GM23338 (cell line): ENCODE measurements at regions not wholly inside any gene's neighbourhood (a gene's known extent, or its start where the extent isn't known, plus 50 kb on each side); places are given as distances from the start of the nearest gene placed in this dataset.

Experiments used
- ATAC-seq: fragments of 200-7000 bp; cut with Tn5 transposase; 3 replicates; pipeline ENCODE4 v1.9.1; 2020
- DNase-seq: peaks from one replicate; pipeline ENCODE4 v3.0.0-alpha.2; 2015; ENCODE audit warnings: low spot score
- H2AFZ ChIP-seq: fragments of 200-600 bp; sonication (generic); 2 replicates; pipeline ENCODE4 v1.8.0; 2016; ENCODE audit warnings: antibody characterized with exemption, mild to moderate bottlenecking, moderate library complexity
- H3F3A ChIP-seq: fragments of 200-600 bp; sonication (generic); replicated peaks from 2 replicates; pipeline ENCODE4 v1.8.0; 2017; ENCODE audit warnings: antibody characterized with exemption, mixed run types, low read depth
- H3K27ac ChIP-seq: fragments of 200-600 bp; sonication (generic); 2 replicates; pipeline ENCODE4 v1.6.1; 2016; ENCODE audit warnings: low read depth
- H3K27me3 ChIP-seq: fragments of 200-600 bp; sonication (generic); 2 replicates; pipeline ENCODE4 v1.8.0; 2016; ENCODE audit warnings: mild to moderate bottlenecking, mixed run types, moderate library complexity; ENCODE audit not compliant: insufficient read depth
- H3K36me3 ChIP-seq: fragments of 200-600 bp; sonication (generic); 2 replicates; pipeline ENCODE4 v1.8.0; 2016; ENCODE audit warnings: mild to moderate bottlenecking; ENCODE audit not compliant: insufficient read depth
- H3K4me1 ChIP-seq: fragments of 200-600 bp; sonication (generic); 2 replicates; pipeline ENCODE4 v1.8.0; 2016; ENCODE audit warnings: mild to moderate bottlenecking, moderate library complexity; ENCODE audit not compliant: insufficient read depth
- H3K4me2 ChIP-seq: fragments of 200-600 bp; sonication (generic); 2 replicates; pipeline ENCODE4 v1.7.1; 2017; ENCODE audit warnings: mixed run types
- H3K4me3 ChIP-seq: fragments of 200-600 bp; sonication (generic); 2 replicates; pipeline ENCODE4 v1.6.1; 2016; ENCODE audit warnings: mixed run types
- H3K79me2 ChIP-seq: fragments of 200-600 bp; sonication (generic); replicated peaks from 2 replicates; pipeline ENCODE4 v1.8.0; 2017; ENCODE audit warnings: mild to moderate bottlenecking; ENCODE audit not compliant: insufficient read depth
- H3K9me2 ChIP-seq: fragments of 200-600 bp; sonication (generic); 2 replicates; pipeline ENCODE4 v1.8.0; 2017; ENCODE audit not compliant: insufficient read depth
- H4K20me1 ChIP-seq: fragments of 200-600 bp; sonication (generic); replicated peaks from 2 replicates; pipeline ENCODE4 v1.8.0; 2017; ENCODE audit warnings: mild to moderate bottlenecking; ENCODE audit not compliant: insufficient read depth
- H3K27ac Mint-ChIP-seq: 2 replicates; pipeline ENCODE4 v1.8.0; 2020; ENCODE audit warnings: inconsistent platforms, mild to moderate bottlenecking, moderate library complexity, mixed read lengths
- H3K27me3 Mint-ChIP-seq: 3 replicates; pipeline ENCODE4 v1.8.0; 2022; ENCODE audit warnings: low read depth, mild to moderate bottlenecking, moderate library complexity, mixed read lengths, inconsistent platforms; ENCODE audit not compliant: insufficient read depth, poor library complexity
- H3K36me3 Mint-ChIP-seq: 3 replicates; pipeline ENCODE4 v1.8.0; 2021; ENCODE audit warnings: low read depth, mild to moderate bottlenecking, inconsistent platforms, moderate library complexity, mixed read lengths
- H3K4me1 Mint-ChIP-seq: 3 replicates; pipeline ENCODE4 v1.8.0; 2020; ENCODE audit warnings: mild to moderate bottlenecking, inconsistent platforms, mixed read lengths
- H3K4me3 Mint-ChIP-seq: 3 replicates; pipeline ENCODE4 v1.8.0; 2021; ENCODE audit warnings: moderate library complexity, mild to moderate bottlenecking, inconsistent platforms, mixed read lengths
- H3K9me3 Mint-ChIP-seq: 3 replicates; pipeline ENCODE4 v1.8.0; 2020; ENCODE audit warnings: moderate library complexity, mild to moderate bottlenecking, inconsistent platforms, mixed read lengths
- CREB1 ChIP-seq: fragments of 250-450 bp; sonication (Bioruptor Pico); IDR thresholded peaks from 2 replicates; pipeline ENCODE4 v1.5.0; 2020; ENCODE audit warnings: low read depth, mild to moderate bottlenecking, moderate library complexity
- CTCF ChIP-seq, 2 experiments: fragments of 200-600 bp in 1 of 2; sonication (generic) in 1 of 2; conservative IDR thresholded peaks; 2 replicates each; pipeline versions ENCODE4 v1.5.1 to v1.6.1; 2016 to 2017; ENCODE audit warnings: antibody characterized with exemption in 2 of 2, low read depth in 2 of 2, mild to moderate bottlenecking in 2 of 2, moderate library complexity in 1 of 2
- ETS1 ChIP-seq: IDR thresholded peaks from 2 replicates; pipeline ENCODE4 v1.6.1; 2016; ENCODE audit warnings: antibody characterized with exemption
- EZH2 ChIP-seq: fragments of 200-600 bp; sonication (generic); IDR thresholded peaks from one replicate; pipeline ENCODE4 v1.8.0; 2017; ENCODE audit warnings: antibody characterized with exemption, mild to moderate bottlenecking, low read depth; ENCODE audit not compliant: unreplicated experiment
- EZH2phosphoT487 ChIP-seq: fragments of 200-600 bp; sonication (generic); IDR thresholded peaks from one replicate; pipeline ENCODE4 v1.8.1; 2018; ENCODE audit warnings: antibody characterized with exemption; ENCODE audit not compliant: unreplicated experiment
- JUNB ChIP-seq: IDR thresholded peaks from one replicate; pipeline ENCODE4 v1.6.1; 2016; ENCODE audit warnings: antibody characterized with exemption; ENCODE audit not compliant: unreplicated experiment
- NANOG ChIP-seq: IDR thresholded peaks from 2 replicates; pipeline ENCODE4 v1.6.1; 2016; ENCODE audit warnings: antibody characterized with exemption, borderline replicate concordance
- POLR2AphosphoS5 ChIP-seq: IDR thresholded peaks from 2 replicates; pipeline ENCODE4 v1.6.1; 2016; ENCODE audit warnings: antibody characterized with exemption, low read depth
- REST ChIP-seq: IDR thresholded peaks from one replicate; pipeline ENCODE4 v1.6.1; 2018; ENCODE audit warnings: antibody characterized with exemption; ENCODE audit not compliant: unreplicated experiment
- STAT1 ChIP-seq: IDR thresholded peaks from one replicate; pipeline ENCODE4 v1.6.1; 2016; ENCODE audit warnings: antibody characterized with exemption; ENCODE audit not compliant: unreplicated experiment
- ZNF114 ChIP-seq: fragments of 250-450 bp; sonication (Bioruptor Pico); IDR thresholded peaks from 2 replicates; pipeline ENCODE4 v1.5.0; 2020; ENCODE audit warnings: mild to moderate bottlenecking, moderate library complexity
- ZNF331 ChIP-seq: fragments of 250-450 bp; sonication (Bioruptor Pico); IDR thresholded peaks from 2 replicates; pipeline ENCODE4 v1.5.0; 2020; ENCODE audit warnings: low read depth, mild to moderate bottlenecking, moderate library complexity
- ZNF462 ChIP-seq: fragments of 250-450 bp; sonication (Bioruptor Pico); IDR thresholded peaks from 2 replicates; pipeline ENCODE4 v1.5.0; 2020; ENCODE audit warnings: mild to moderate bottlenecking, moderate library complexity

GRCh38 chr1:184330875-184331274, 56.0 kb upstream of the C1orf21 start:
- no peak for ATAC-seq

More at GRCh38 chr1:184330875-184331274, 56.0 kb upstream of the C1orf21 start:
- no peaks in the 10 kb centered on the region for H3K4me1 Mint-ChIP-seq
- Histone ChIP-seq H3K9me2 (no peaks in the 10 kb centered on the region), H3K36me3 (no peaks in the 10 kb centered on the region), H3K27me3 (no peaks in the 10 kb centered on the region), H3K4me2 (no peak overlapping the region), H3K4me3 (no peak overlapping the region), H3F3A (no peaks in the 10 kb centered on the region), H2AFZ (peak overlapping the region; percentile 13; the same call in 1 of the 2 replicates), H3K79me2 (no peaks in the 10 kb centered on the region), H4K20me1 (no peaks in the 10 kb centered on the region), H3K27ac (no peak overlapping the region), H3K4me1 (no peaks in the 10 kb centered on the region)
- TF ChIP-seq NANOG (no peak), ZNF462 (CRISPR knock-in tag) (no peak), CTCF (conservative IDR thresholded peaks at IDR 0.05; ENCODE audit: low read depth in 2 of 2) (no peak), STAT1 (no peak), POLR2AphosphoS5 (no peak), EZH2 (no peak), ETS1 (no peak), ZNF331 (no peak), JUNB (no peak), REST (no peak), ZNF114 (CRISPR knock-in tag) (no peak), CREB1 (CRISPR knock-in tag) (no peak), EZH2phosphoT487 (no peak)
- no peaks in the 10 kb centered on the region for H3K36me3 Mint-ChIP-seq
- H3K9me3 Mint-ChIP-seq: no peaks in the 10 kb centered on the region
- H3K27me3 Mint-ChIP-seq: no peaks in the 10 kb centered on the region
- H3K27ac Mint-ChIP-seq: no peak overlapping the region
- no peak for DNase-seq
- no peak overlapping the region for H3K4me3 Mint-ChIP-seq
